ENCODE measurements at regions not wholly inside any gene's neighbourhood (a gene's known extent, or its start where the extent isn't known, plus 50 kb on each side); places are given as distances from the start of the nearest gene placed in this dataset.

GRCh38 chr7:156002362-156003066 lies 190.3 kb upstream of the SHH start:
- TF ChIP-seq CTCF (conservative IDR thresholded peaks at IDR 0.05 in 1 of 2, IDR thresholded peaks at IDR 0.05 in 1 of 2; ENCODE audit: extremely low read depth in 1 of 2, insufficient read depth in 1 of 2, low read depth in 1 of 2, low read length in 2 of 2) (no peak), EZH2 (IDR thresholded peaks at IDR 0.05; ENCODE audit: borderline replicate concordance, low read length) (no peak)

All from mammary epithelial cell (primary cell).